Calu3 (cell line): ENCODE measurements at regions not wholly inside any gene's neighbourhood (a gene's known extent, or its start where the extent isn't known, plus 50 kb on each side); places are given as distances from the start of the nearest gene placed in this dataset.

Source experiments
- BruUV-seq: library from RNA; stranded (reverse); fragments of 400-500 nt; replicated peaks from 2 replicates; lab custom pipeline; 2021; lab: Mats Ljungman, UMichigan
- CTCF ChIA-PET: fragments of 300-600 bp; sonication (Branson Sonifier 250); formaldehyde crosslinking; loops from one replicate; lab custom pipeline; 2022; ENCODE audit warnings: antibody characterized with exemption; lab: Charles Lee
- DNase-seq: peaks from one replicate; pipeline ENCODE4 v3.0.0; 2022
- H3K27ac Mint-ChIP-seq: one replicate; pipeline ENCODE4 v1.8.0; 2022; ENCODE audit warnings: mixed read lengths; ENCODE audit not compliant: unreplicated experiment
- H3K27me3 Mint-ChIP-seq: one replicate; pipeline ENCODE4 v1.8.0; 2022; ENCODE audit warnings: mixed read lengths; ENCODE audit not compliant: unreplicated experiment
- H3K36me3 Mint-ChIP-seq: one replicate; pipeline ENCODE4 v1.8.0; 2022; ENCODE audit warnings: mild to moderate bottlenecking, moderate library complexity, mixed read lengths; ENCODE audit not compliant: insufficient read depth, unreplicated experiment
- H3K4me1 Mint-ChIP-seq: one replicate; pipeline ENCODE4 v1.8.0; 2022; ENCODE audit warnings: mild to moderate bottlenecking, low read depth, mixed read lengths; ENCODE audit not compliant: unreplicated experiment
- H3K4me3 Mint-ChIP-seq: one replicate; pipeline ENCODE4 v1.8.0; 2022; ENCODE audit warnings: mild to moderate bottlenecking, low read depth, moderate library complexity, mixed read lengths; ENCODE audit not compliant: unreplicated experiment
- H3K9me3 Mint-ChIP-seq: one replicate; pipeline ENCODE4 v1.8.0; 2022; ENCODE audit warnings: low read depth, mixed read lengths; ENCODE audit not compliant: unreplicated experiment
- CTCF ChIP-seq: fragments of 200-600 bp; IDR thresholded peaks from one replicate; pipeline ENCODE4 v1.8.0; 2022; ENCODE audit warnings: antibody characterized with exemption; ENCODE audit not compliant: unreplicated experiment
- intact Hi-C: fragments of 100-400 bp; cut with micrococcal nuclease; formaldehyde crosslinking; loops from one replicate; pipeline ENCODE4 v1.10.0; 2022; ENCODE audit not compliant: unreplicated experiment

- Mint-ChIP-seq H3K27ac (no peak overlapping the region), H3K4me1 (no peaks in the 10 kb centered on the region), H3K36me3 (no peaks in the 10 kb centered on the region), H3K4me3 (no peak overlapping the region), H3K9me3 (no peaks in the 10 kb centered on the region), H3K27me3 (peaks cover 27% of the 10 kb centered on the region)
- TF ChIP-seq CTCF = no peak
- intact Hi-C loops = no loop called here
- DNase-seq = no peak
- BruUV-seq = no TSS peak
- CTCF ChIA-PET = no interaction called here
Observed at GRCh38 chrX:69366183-69366582, 137.9 kb upstream of the NALF2 start.

GRCh38 chrX:69365755-69366154, 138.4 kb upstream of the NALF2 start:
- no peaks in the 10 kb centered on the region for H3K9me3 Mint-ChIP-seq
- H3K27me3 Mint-ChIP-seq = peaks cover 27% of the 10 kb centered on the region
- no peaks in the 10 kb centered on the region for H3K4me1 Mint-ChIP-seq
- H3K27ac Mint-ChIP-seq = no peak overlapping the region
- no peak for DNase-seq
- BruUV-seq = no TSS peak
- no peak for TF ChIP-seq CTCF
- H3K4me3 Mint-ChIP-seq = no peak overlapping the region
- H3K36me3 Mint-ChIP-seq = no peaks in the 10 kb centered on the region
- intact Hi-C loops = no loop called here
- CTCF ChIA-PET = no interaction called here

GRCh38 chrX:69365349-69365748, 138.8 kb upstream of the NALF2 start:
- H3K4me1 Mint-ChIP-seq = no peaks in the 10 kb centered on the region
- no peak overlapping the region for H3K27ac Mint-ChIP-seq
- peaks cover 27% of the 10 kb centered on the region for H3K27me3 Mint-ChIP-seq
- H3K9me3 Mint-ChIP-seq = no peaks in the 10 kb centered on the region
- no peaks in the 10 kb centered on the region for H3K36me3 Mint-ChIP-seq
- intact Hi-C loops = no loop called here
- BruUV-seq = no TSS peak
- CTCF ChIA-PET = no interaction called here
- no peak for TF ChIP-seq CTCF
- no peak overlapping the region for H3K4me3 Mint-ChIP-seq
- no peak for DNase-seq

- DNase-seq = no peak
- intact Hi-C loops = no loop called here
- no peak for TF ChIP-seq CTCF
- no peaks in the 10 kb centered on the region for H3K4me1 Mint-ChIP-seq
- BruUV-seq = no TSS peak
- H3K27me3 Mint-ChIP-seq = peaks cover 27% of the 10 kb centered on the region
- H3K36me3 Mint-ChIP-seq = no peaks in the 10 kb centered on the region
- H3K9me3 Mint-ChIP-seq = no peaks in the 10 kb centered on the region
- CTCF ChIA-PET = interaction anchor here (0.6 kb wide), 1 partner anchor 385 kb away, joined by 4 read pairs; no protein-coding TSS in a partner anchor
- H3K4me3 Mint-ChIP-seq = no peak overlapping the region
- H3K27ac Mint-ChIP-seq = no peak overlapping the region
Observed at GRCh38 chrX:69362856-69363255, 141.3 kb upstream of the NALF2 start.
